ENCODE measurements at regions not wholly inside any gene's neighbourhood (a gene's known extent, or its start where the extent isn't known, plus 50 kb on each side); places are given as distances from the start of the nearest gene placed in this dataset.

DNA sequence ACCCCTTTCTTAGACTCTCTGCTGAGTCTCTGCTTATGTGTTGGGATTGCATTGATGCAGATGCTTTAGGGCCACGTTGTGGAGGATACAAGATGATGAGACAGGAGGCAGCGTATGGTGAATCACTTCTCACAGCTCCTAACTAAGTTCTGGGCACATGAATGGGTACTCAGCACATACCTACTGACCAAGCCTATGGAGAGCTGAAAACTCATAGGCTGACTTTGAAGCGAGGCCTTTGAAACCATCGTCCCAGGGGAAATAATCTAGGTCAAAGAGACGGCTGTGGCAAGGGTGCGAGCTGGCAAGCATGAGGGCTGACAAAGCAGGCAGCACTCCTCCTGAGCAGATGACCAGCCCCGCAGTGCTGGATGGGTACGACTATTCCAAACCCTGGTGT lies 180.2 kb upstream of the TNP1 start:
- CTCF ChIA-PET: interaction anchor here (1.0 kb wide), 1 partner anchor 9 kb away, joined by 3 read pairs; no protein-coding TSS in a partner anchor
- TF ChIP-seq, protein P1, sequence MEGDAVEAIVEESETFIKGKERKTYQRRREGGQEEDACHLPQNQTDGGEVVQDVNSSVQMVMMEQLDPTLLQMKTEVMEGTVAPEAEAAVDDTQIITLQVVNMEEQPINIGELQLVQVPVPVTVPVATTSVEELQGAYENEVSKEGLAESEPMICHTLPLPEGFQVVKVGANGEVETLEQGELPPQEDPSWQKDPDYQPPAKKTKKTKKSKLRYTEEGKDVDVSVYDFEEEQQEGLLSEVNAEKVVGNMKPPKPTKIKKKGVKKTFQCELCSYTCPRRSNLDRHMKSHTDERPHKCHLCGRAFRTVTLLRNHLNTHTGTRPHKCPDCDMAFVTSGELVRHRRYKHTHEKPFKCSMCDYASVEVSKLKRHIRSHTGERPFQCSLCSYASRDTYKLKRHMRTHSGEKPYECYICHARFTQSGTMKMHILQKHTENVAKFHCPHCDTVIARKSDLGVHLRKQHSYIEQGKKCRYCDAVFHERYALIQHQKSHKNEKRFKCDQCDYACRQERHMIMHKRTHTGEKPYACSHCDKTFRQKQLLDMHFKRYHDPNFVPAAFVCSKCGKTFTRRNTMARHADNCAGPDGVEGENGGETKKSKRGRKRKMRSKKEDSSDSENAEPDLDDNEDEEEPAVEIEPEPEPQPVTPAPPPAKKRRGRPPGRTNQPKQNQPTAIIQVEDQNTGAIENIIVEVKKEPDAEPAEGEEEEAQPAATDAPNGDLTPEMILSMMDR (IDR thresholded peaks at IDR 0.05; ENCODE audit: control extremely low read depth, extremely low read depth, low read depth, missing control alignments): no peak
- POLR2A ChIA-PET: no interaction called here
- DNase-seq (ENCODE audit: extremely low spot score): no peak

DNA sequence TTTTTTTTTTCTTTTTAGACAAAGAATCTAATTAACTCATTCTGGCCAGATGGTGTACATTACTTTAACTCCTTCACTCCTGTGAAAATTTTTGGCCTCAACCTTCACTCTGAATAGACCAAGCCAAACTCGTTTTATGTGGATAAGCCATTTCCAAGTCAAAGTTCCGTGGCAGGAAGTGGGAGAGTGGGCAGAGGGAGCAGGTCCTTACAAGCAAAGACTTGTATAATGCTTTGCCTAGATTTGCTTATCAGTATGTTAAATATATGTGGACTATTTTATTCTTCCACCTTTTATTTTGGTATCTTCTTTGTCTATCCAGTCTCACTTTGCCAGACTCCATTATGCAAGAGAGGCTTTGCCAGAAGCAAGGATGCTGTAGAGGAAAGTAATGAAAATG lies 178.1 kb upstream of the TNP1 start:
- ChIA-PET POLR2A (no interaction called here), CTCF (no interaction called here)
- DNase-seq (ENCODE audit: extremely low spot score): no peak
- TF ChIP-seq, protein P1 (IDR thresholded peaks at IDR 0.05; ENCODE audit: control extremely low read depth, extremely low read depth, low read depth, missing control alignments): no peak

- POLR2A ChIA-PET: no interaction called here
- CTCF ChIA-PET: no interaction called here
- DNase-seq (ENCODE audit: extremely low spot score): no peak
- TF ChIP-seq, protein P1 (IDR thresholded peaks at IDR 0.05; ENCODE audit: control extremely low read depth, extremely low read depth, low read depth, missing control alignments): no peak
Observed at GRCh38 chr2:217037353-217037752, 177.5 kb upstream of the TNP1 start.

DNA sequence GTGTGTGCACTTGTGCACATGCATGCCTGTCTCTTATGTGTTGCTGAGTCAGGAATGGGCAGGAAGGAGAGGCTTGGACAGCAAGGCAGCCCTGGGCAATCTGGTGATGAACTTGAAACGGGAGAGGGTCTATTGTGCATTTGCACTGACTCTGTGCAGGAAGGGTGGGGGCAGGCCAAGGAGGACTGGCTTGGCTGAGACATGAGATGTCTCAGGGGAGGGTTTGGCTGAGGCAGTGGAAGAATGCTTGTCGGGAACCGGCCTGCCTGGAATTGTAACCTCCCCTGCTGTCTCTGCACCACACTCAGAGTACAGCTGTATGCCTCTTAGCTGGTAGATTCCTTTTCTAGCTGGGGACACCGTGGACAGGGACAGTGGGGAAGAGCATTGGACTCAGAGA lies 176.1 kb upstream of the TNP1 start:
- DNase-seq (ENCODE audit: extremely low spot score): no peak
- TF ChIP-seq, protein P1 (IDR thresholded peaks at IDR 0.05; ENCODE audit: control extremely low read depth, extremely low read depth, low read depth, missing control alignments): no peak
- ChIA-PET POLR2A (no interaction called here), CTCF (interaction anchor here (2.7 kb wide), 1 partner anchor 52 kb away, joined by 5 read pairs; no protein-coding TSS in a partner anchor)

DNA sequence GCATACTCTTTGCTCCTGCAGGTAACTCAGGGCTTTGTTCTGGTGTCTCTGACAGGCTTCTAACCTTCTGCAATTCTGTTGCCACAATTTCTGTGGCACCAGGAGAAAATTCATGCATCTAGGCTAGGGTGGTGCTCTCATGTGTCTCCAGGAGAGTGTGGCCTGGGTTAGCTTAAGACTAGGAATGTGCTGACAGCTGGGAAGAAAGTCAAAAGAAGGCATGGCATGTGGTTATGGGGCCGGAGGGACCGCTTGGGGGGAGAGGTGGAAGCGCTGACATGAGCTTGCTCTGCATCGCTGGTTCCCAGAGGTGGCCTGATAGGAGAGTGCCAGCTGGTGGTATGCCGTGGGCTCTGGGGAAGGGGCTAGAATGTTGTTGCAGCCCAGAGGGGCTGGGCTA lies 173.3 kb upstream of the TNP1 start:
- ChIA-PET CTCF (interaction anchor here (1.0 kb wide), 1 partner anchor 10 kb away, joined by 3 read pairs; no protein-coding TSS in a partner anchor), POLR2A (no interaction called here)
- TF ChIP-seq, protein P1 (IDR thresholded peaks at IDR 0.05; ENCODE audit: control extremely low read depth, extremely low read depth, low read depth, missing control alignments): no peak
- DNase-seq (ENCODE audit: extremely low spot score): no peak

DNA sequence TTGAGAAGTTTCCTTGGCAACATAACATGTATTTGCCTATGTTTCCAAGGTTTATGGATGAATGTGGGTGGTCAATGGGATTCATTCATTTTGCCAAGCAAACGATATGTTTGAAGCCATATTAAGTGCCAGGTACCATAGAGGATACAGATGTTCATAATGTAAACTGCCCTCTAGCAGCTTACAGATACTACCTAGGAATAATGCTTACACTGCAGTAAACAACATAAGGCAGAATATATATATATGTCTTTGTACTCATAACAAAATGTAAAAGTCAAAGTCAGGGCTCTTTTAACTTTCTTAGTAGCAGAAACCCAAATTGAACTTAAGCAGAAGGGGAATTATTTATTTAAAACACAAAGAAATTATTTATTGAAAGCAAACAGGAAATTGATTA lies 171.6 kb upstream of the TNP1 start:
- ChIA-PET CTCF (interaction anchor here (0.6 kb wide), 1 partner anchor 9 kb away, joined by 3 read pairs; no protein-coding TSS in a partner anchor), POLR2A (no interaction called here)
- DNase-seq (ENCODE audit: extremely low spot score): no peak
- TF ChIP-seq, protein P1 (IDR thresholded peaks at IDR 0.05; ENCODE audit: control extremely low read depth, extremely low read depth, low read depth, missing control alignments): no peak

DNA sequence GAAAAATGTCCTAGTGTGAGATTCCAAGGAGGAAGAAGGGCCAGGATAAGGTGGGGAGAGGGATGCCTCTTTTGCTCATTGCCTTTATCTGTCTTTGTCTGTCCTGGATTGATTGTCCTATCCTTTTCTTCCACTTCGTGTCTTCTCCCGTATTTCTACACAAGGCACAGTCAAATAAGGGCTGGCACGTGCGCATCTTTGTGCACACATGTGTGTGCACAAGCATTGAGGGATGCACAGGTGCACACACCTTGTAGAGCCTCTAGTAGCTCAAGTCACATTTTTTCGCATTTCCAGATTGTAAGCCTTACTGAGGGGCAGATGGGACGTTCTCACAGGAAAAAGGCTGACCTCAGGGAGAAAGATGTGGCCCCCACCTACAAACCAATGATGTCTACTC lies 170.2 kb upstream of the TNP1 start:
- ChIA-PET CTCF (no interaction called here), POLR2A (no interaction called here)
- TF ChIP-seq, protein P1 (IDR thresholded peaks at IDR 0.05; ENCODE audit: control extremely low read depth, extremely low read depth, low read depth, missing control alignments): no peak
- DNase-seq (ENCODE audit: extremely low spot score): no peak

Data from GM10248 (cell line).